Cardiac fibroblast (primary cell): ENCODE measurements at regions not wholly inside any gene's neighbourhood (a gene's known extent, or its start where the extent isn't known, plus 50 kb on each side); places are given as distances from the start of the nearest gene placed in this dataset.

Source experiments
- DNase-seq, 2 donors: peaks; one replicate each; pipeline versions ENCODE4 v3.0.0 to v3.0.0-alpha.2; 2010; ENCODE audit warnings: low read depth in 2 of 2
- H3K4me3 ChIP-seq, 2 donors: replicated peaks in 1 of 2; 1 replicate in 1 of 2; 2 replicates in 1 of 2; pipeline ENCODE4 v1.5.1; 2011; ENCODE audit warnings: low read depth in 2 of 2, low read length in 2 of 2, mild to moderate bottlenecking in 2 of 2, moderate library complexity in 1 of 2
- CTCF ChIP-seq: IDR thresholded peaks from one replicate; pipeline ENCODE4 v1.5.1; 2011; ENCODE audit warnings: low read depth, mild to moderate bottlenecking, low read length, inconsistent platforms

- DNase-seq = no peak
- TF ChIP-seq CTCF = no peak
- no peak overlapping the region for H3K4me3 ChIP-seq
These were observed 145.7 kb upstream of the PRSS16 start for GRCh38 chr6:27101824-27102223.

DNA sequence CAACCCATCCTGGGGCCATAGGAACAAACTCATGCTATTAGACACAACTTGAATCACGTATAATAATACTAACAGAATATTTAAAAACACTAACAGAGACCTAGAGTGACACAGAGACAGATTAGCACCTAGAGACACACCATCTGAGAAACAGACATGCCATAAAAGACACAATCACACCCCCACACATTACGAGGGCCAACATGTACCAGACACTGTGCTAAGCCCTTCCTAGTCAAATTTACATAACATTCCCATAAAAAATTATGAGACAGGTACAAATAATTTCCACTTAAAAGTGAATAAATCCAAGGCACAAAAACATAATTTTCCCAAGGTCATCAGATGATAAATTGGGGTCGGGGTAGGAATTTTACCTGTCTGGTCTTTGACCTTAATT lies 141.1 kb upstream of the PRSS16 start:
- DNase-seq = no peak
- no peak overlapping the region for H3K4me3 ChIP-seq
- no peak for TF ChIP-seq CTCF

DNA sequence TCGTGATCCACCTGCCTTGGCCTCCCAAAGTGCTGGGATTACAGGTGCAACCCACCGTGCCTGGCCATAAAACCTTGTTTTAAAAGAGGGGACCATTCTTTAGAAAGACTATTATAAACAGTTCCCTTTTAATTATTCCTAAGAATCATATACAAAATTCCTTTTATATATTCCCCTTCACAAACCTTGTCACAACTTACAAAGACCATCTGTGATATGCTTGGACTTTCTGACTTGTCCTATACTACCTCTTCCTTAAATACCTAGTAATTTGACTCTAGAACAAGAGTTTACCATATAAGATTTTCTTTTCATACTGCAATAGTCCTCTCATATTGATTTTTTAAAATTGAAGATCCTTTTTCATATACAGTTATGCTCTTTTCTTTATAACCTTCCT lies 135.8 kb upstream of the PRSS16 start:
- DNase-seq = no peak
- TF ChIP-seq CTCF = no peak
- no peak overlapping the region for H3K4me3 ChIP-seq

DNA sequence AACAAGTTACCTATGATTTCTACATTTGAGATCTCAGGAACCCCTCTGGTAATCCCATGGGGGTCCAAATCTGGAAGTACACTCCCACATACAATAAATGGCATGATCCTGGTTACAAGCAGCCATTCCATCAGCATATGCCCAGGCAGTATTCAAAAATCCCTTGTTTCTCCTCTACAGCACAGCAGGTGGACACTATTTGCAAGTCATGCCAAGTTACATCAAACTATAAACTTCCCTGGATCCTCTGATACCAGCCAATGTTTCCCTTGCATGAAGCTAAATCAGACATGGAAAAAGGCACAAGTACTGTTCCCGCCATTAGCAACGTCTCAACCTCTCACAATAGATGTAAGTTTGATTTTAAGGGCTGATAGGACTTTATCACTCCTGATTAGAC lies 134.5 kb upstream of the PRSS16 start:
- H3K4me3 ChIP-seq = no peak overlapping the region
- no peak for DNase-seq
- TF ChIP-seq CTCF = no peak

GRCh38 chr6:27119329-27119728 lies 128.2 kb upstream of the PRSS16 start:
- no peak for DNase-seq
- no peak for TF ChIP-seq CTCF
- no peak overlapping the region for H3K4me3 ChIP-seq

GRCh38 chr6:27119761-27120160 lies 127.7 kb upstream of the PRSS16 start:
- no peak for DNase-seq
- no peak for TF ChIP-seq CTCF
- no peak overlapping the region for H3K4me3 ChIP-seq

GRCh38 chr6:27121640-27122039 lies 125.9 kb upstream of the PRSS16 start:
- no peak for DNase-seq
- H3K4me3 ChIP-seq = no peak overlapping the region
- TF ChIP-seq CTCF = no peak
